GM21825 (cell line): ENCODE measurements at regions not wholly inside any gene's neighbourhood (a gene's known extent, or its start where the extent isn't known, plus 50 kb on each side); places are given as distances from the start of the nearest gene placed in this dataset.
"Not testable (repeated sequence)": the region's sequence is repeated elsewhere in the genome, so short reads cannot be mapped to it uniquely, and the experiment has no call there.

Experiments used
- ATAC-seq: cut with Tn5 transposase; IDR thresholded peaks from one replicate; pipeline ENCODE4 v1.9.1; 2021; ENCODE audit warnings: mild to moderate bottlenecking, moderate library complexity; ENCODE audit not compliant: unreplicated experiment

GRCh38 chr13:66154976-66155375, 1075.2 kb downstream of the PCDH9 start:
- no peak for ATAC-seq

- ATAC-seq, result no peak
Measured at GRCh38 chr13:66154354-66154753, 1075.8 kb downstream of the PCDH9 start.

- no peak for ATAC-seq
Measured at GRCh38 chr13:66152596-66152995, 1077.5 kb downstream of the PCDH9 start.

- not testable (repeated sequence) for ATAC-seq
Measured at GRCh38 chr13:66144357-66144756, 1085.8 kb downstream of the PCDH9 start.

GRCh38 chr13:66139701-66140100, 1090.4 kb downstream of the PCDH9 start:
- ATAC-seq, result no peak

- ATAC-seq, result no peak
Measured at GRCh38 chr13:66139250-66139649, 1090.9 kb downstream of the PCDH9 start.

- ATAC-seq, result peak; percentile 92
Measured at GRCh38 chr13:66138172-66138811, 1091.8 kb downstream of the PCDH9 start.

GRCh38 chr13:66137384-66137783, 1092.8 kb downstream of the PCDH9 start:
- no peak for ATAC-seq

- ATAC-seq, result peak; percentile 92
Measured at GRCh38 chr13:66128692-66129269, 1101.4 kb downstream of the PCDH9 start.

- ATAC-seq, result no peak
Measured at GRCh38 chr13:66128201-66128600, 1101.9 kb downstream of the PCDH9 start.

- no peak for ATAC-seq
Measured at GRCh38 chr13:66117563-66117962, 1112.6 kb downstream of the PCDH9 start.

- ATAC-seq, result no peak
Measured at GRCh38 chr13:66113882-66114526, 1116.1 kb downstream of the PCDH9 start.

- ATAC-seq, result no peak
Measured at GRCh38 chr13:66111628-66112027, 1118.5 kb downstream of the PCDH9 start.

GRCh38 chr13:66106246-66106645, 1123.9 kb downstream of the PCDH9 start:
- no peak for ATAC-seq

GRCh38 chr13:66102864-66103263, 1127.3 kb downstream of the PCDH9 start:
- ATAC-seq, result no peak

- no peak for ATAC-seq
Measured at GRCh38 chr13:66099825-66100224, 1130.3 kb downstream of the PCDH9 start.

- no peak for ATAC-seq
Measured at GRCh38 chr13:66098931-66099628, 1131.1 kb downstream of the PCDH9 start.

GRCh38 chr13:66089711-66090110, 1140.4 kb downstream of the PCDH9 start:
- ATAC-seq, result no peak

GRCh38 chr13:66087269-66087710, 1142.8 kb downstream of the PCDH9 start:
- ATAC-seq, result no peak

GRCh38 chr13:66077132-66077689, 1152.9 kb downstream of the PCDH9 start:
- ATAC-seq, result no peak

- ATAC-seq, result no peak
Measured at GRCh38 chr13:66076417-66076816, 1153.7 kb downstream of the PCDH9 start.
